Nephron (organoid): ENCODE measurements at regions not wholly inside any gene's neighbourhood (a gene's known extent, or its start where the extent isn't known, plus 50 kb on each side); places are given as distances from the start of the nearest gene placed in this dataset.

Experiments
- H3K27ac Mint-ChIP-seq, 3 experiments: 2 replicates each; pipeline ENCODE4 v1.8.0; 2020; ENCODE audit warnings: mixed read lengths in 3 of 3, mild to moderate bottlenecking in 2 of 3, moderate library complexity in 1 of 3
- H3K27me3 Mint-ChIP-seq: 2 replicates; pipeline ENCODE4 v1.8.0; 2021; ENCODE audit warnings: low read depth, mild to moderate bottlenecking, moderate library complexity, mixed read lengths
- H3K36me3 Mint-ChIP-seq: 2 replicates; pipeline ENCODE4 v1.8.0; 2020; ENCODE audit warnings: low read depth, mixed read lengths
- H3K4me1 Mint-ChIP-seq: 2 replicates; pipeline ENCODE4 v1.8.0; 2020; ENCODE audit warnings: mixed read lengths
- H3K4me3 Mint-ChIP-seq, 3 experiments: 2 replicates each; pipeline ENCODE4 v1.8.0; 2020; ENCODE audit warnings: mild to moderate bottlenecking in 3 of 3, mixed read lengths in 3 of 3, moderate library complexity in 2 of 3
- H3K9me3 Mint-ChIP-seq: 2 replicates; pipeline ENCODE4 v1.8.0; 2020; ENCODE audit warnings: mixed read lengths
- CTCF ChIP-seq, 3 experiments: fragments of 200-600 bp; sonication (generic); IDR thresholded peaks; one replicate each; pipeline ENCODE4 v1.5.0; 2021; ENCODE audit warnings: antibody characterized with exemption in 3 of 3; ENCODE audit not compliant: unreplicated experiment in 3 of 3

- TF ChIP-seq CTCF (IDR thresholded peaks at IDR 0.05; ENCODE audit: unreplicated experiment in 3 of 3): no peak
- no peaks in the 10 kb centered on the region for H3K27me3 Mint-ChIP-seq
- no peak overlapping the region for H3K27ac Mint-ChIP-seq
- peaks cover 15% of the 10 kb centered on the region for H3K9me3 Mint-ChIP-seq
- no peaks in the 10 kb centered on the region for H3K4me1 Mint-ChIP-seq
- peaks cover 7% of the 10 kb centered on the region for H3K36me3 Mint-ChIP-seq
- H3K4me3 Mint-ChIP-seq: no peak overlapping the region
Observed at GRCh38 chr9:78525986-78526560, 229.1 kb downstream of the PSAT1 start.

- Mint-ChIP-seq H3K4me1 (no peaks in the 10 kb centered on the region), H3K27me3 (no peaks in the 10 kb centered on the region), H3K36me3 (no peaks in the 10 kb centered on the region), H3K4me3 (no peak overlapping the region), H3K9me3 (peaks cover 5% of the 10 kb centered on the region), H3K27ac (no peak overlapping the region)
- TF ChIP-seq CTCF (IDR thresholded peaks at IDR 0.05; ENCODE audit: unreplicated experiment in 3 of 3): no peak
Observed at GRCh38 chr9:78533500-78533899, 236.6 kb downstream of the PSAT1 start.

- Mint-ChIP-seq H3K27me3 (peaks cover 12% of the 10 kb centered on the region), H3K9me3 (peaks cover 5% of the 10 kb centered on the region), H3K4me3 (no peak overlapping the region), H3K27ac (no peak overlapping the region), H3K4me1 (peaks cover 18% of the 10 kb centered on the region), H3K36me3 (no peaks in the 10 kb centered on the region)
- TF ChIP-seq CTCF (IDR thresholded peaks at IDR 0.05; ENCODE audit: unreplicated experiment in 3 of 3): no peak
Observed at GRCh38 chr9:78539188-78539587, 242.3 kb downstream of the PSAT1 start.

GRCh38 chr9:78539904-78540303 lies 243.0 kb downstream of the PSAT1 start:
- Mint-ChIP-seq H3K4me1 (peaks cover 21% of the 10 kb centered on the region), H3K4me3 (no peak overlapping the region), H3K36me3 (no peaks in the 10 kb centered on the region), H3K27me3 (peaks cover 12% of the 10 kb centered on the region), H3K9me3 (peaks cover 4% of the 10 kb centered on the region), H3K27ac (no peak overlapping the region)
- TF ChIP-seq CTCF (IDR thresholded peaks at IDR 0.05; ENCODE audit: unreplicated experiment in 3 of 3): no peak

GRCh38 chr9:78541868-78542443 lies 245.0 kb downstream of the PSAT1 start:
- TF ChIP-seq CTCF (IDR thresholded peaks at IDR 0.05; ENCODE audit: unreplicated experiment in 3 of 3): no peak
- H3K9me3 Mint-ChIP-seq: no peaks in the 10 kb centered on the region
- no peak overlapping the region for H3K4me3 Mint-ChIP-seq
- peak overlapping the region; percentile 9 to 70 (median 55) for H3K27ac Mint-ChIP-seq
- H3K4me1 Mint-ChIP-seq: peaks cover 21% of the 10 kb centered on the region
- no peaks in the 10 kb centered on the region for H3K36me3 Mint-ChIP-seq
- peaks cover 14% of the 10 kb centered on the region for H3K27me3 Mint-ChIP-seq
